ENCODE measurements at regions not wholly inside any gene's neighbourhood (a gene's known extent, or its start where the extent isn't known, plus 50 kb on each side); places are given as distances from the start of the nearest gene placed in this dataset.

DNA sequence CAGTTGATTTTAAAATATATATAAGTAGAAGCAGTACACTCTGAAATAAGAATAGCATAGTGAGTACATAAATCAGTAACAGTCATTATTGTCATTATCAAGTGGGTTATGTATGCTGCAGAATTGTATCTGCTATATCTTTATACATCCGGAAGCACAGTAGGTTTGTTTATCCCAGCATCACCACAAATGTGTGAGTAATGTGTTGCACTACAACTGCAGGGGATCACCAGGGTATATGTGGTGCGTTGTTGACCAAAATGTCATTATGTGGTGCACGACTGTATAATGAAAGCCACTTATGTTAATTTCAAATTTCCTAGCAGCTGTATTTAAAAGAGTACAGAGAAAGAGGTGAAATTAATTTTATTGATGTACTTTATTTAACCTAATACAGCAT lies 87.7 kb upstream of the GADD45A start:
- TF ChIP-seq, protein P1, sequence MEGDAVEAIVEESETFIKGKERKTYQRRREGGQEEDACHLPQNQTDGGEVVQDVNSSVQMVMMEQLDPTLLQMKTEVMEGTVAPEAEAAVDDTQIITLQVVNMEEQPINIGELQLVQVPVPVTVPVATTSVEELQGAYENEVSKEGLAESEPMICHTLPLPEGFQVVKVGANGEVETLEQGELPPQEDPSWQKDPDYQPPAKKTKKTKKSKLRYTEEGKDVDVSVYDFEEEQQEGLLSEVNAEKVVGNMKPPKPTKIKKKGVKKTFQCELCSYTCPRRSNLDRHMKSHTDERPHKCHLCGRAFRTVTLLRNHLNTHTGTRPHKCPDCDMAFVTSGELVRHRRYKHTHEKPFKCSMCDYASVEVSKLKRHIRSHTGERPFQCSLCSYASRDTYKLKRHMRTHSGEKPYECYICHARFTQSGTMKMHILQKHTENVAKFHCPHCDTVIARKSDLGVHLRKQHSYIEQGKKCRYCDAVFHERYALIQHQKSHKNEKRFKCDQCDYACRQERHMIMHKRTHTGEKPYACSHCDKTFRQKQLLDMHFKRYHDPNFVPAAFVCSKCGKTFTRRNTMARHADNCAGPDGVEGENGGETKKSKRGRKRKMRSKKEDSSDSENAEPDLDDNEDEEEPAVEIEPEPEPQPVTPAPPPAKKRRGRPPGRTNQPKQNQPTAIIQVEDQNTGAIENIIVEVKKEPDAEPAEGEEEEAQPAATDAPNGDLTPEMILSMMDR (IDR thresholded peaks at IDR 0.05; ENCODE audit: low read depth, low read length) = no peak
- TF ChIP-seq POLR2A (IDR thresholded peaks at IDR 0.05; ENCODE audit: extremely low read depth, insufficient read length) = no peak
- no peak for TF ChIP-seq MYC (IDR thresholded peaks at IDR 0.05; ENCODE audit: low read depth, low read length)
- TF ChIP-seq, protein P2, sequence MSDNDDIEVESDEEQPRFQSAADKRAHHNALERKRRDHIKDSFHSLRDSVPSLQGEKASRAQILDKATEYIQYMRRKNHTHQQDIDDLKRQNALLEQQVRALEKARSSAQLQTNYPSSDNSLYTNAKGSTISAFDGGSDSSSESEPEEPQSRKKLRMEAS (IDR thresholded peaks at IDR 0.05; ENCODE audit: low read depth, low read length) = no peak
